ENCODE measurements at regions not wholly inside any gene's neighbourhood (a gene's known extent, or its start where the extent isn't known, plus 50 kb on each side); places are given as distances from the start of the nearest gene placed in this dataset.

GRCh38 chr1:143689781-143690180, 282.0 kb downstream of the FAM72C start:
- H3K27ac ChIP-seq (ENCODE audit: extremely low read depth, low read depth, low read length) = no peak overlapping the region
- no peak for TF ChIP-seq KLF7 (tag by site-specific recombination; IDR thresholded peaks at IDR 0.05; ENCODE audit: borderline replicate concordance)
- no peak for TF ChIP-seq KLF10 (tag by site-specific recombination; IDR thresholded peaks at IDR 0.05)
- TF ChIP-seq YY1 (tag by site-specific recombination; IDR thresholded peaks at IDR 0.05) = no peak
- no peak for TF ChIP-seq IKZF3 (tag by site-specific recombination; IDR thresholded peaks at IDR 0.05)
- no peak for TF ChIP-seq ZBTB6 (tag by site-specific recombination; IDR thresholded peaks at IDR 0.05)
- TF ChIP-seq ZNF677 (tag by site-specific recombination; IDR thresholded peaks at IDR 0.05) = no peak
- TF ChIP-seq ZBTB1 (tag by site-specific recombination; IDR thresholded peaks at IDR 0.05) = no peak
- no peak for TF ChIP-seq ZNF571 (tag by site-specific recombination; IDR thresholded peaks at IDR 0.05)
- no peak for TF ChIP-seq ZNF23 (tag by site-specific recombination; IDR thresholded peaks at IDR 0.05; ENCODE audit: borderline replicate concordance)
- no peak for TF ChIP-seq ZNF830 (tag by site-specific recombination; IDR thresholded peaks at IDR 0.05; ENCODE audit: low read depth)
- no peak for TF ChIP-seq ZNF530 (tag by site-specific recombination; IDR thresholded peaks at IDR 0.05; ENCODE audit: low read depth)
- no peak for TF ChIP-seq SALL2 (tag by site-specific recombination; IDR thresholded peaks at IDR 0.05; ENCODE audit: borderline replicate concordance)
- no peak for TF ChIP-seq ZNF311 (tag by site-specific recombination; IDR thresholded peaks at IDR 0.05; ENCODE audit: borderline replicate concordance)
- no peak for TF ChIP-seq PRDM6 (tag by site-specific recombination; IDR thresholded peaks at IDR 0.05)
- no peak for TF ChIP-seq BCL11A (tag by site-specific recombination; IDR thresholded peaks at IDR 0.05; ENCODE audit: low read depth)
- no peak for TF ChIP-seq ZNF623 (tag by site-specific recombination; IDR thresholded peaks at IDR 0.05)
- TF ChIP-seq ZNF473 (tag by site-specific recombination; IDR thresholded peaks at IDR 0.05) = no peak
- H3K36me3 ChIP-seq (ENCODE audit: control insufficient read depth in 2 of 2, insufficient read depth in 1 of 2, low read length in 2 of 2) = no peaks in the 10 kb centered on the region
- POLR2A ChIA-PET = no interaction called here
- H3K9me3 ChIP-seq (ENCODE audit: control insufficient read depth, insufficient read depth, low read depth, low read length) = no peaks in the 10 kb centered on the region
- no peaks in the 10 kb centered on the region for H3K4me1 ChIP-seq (ENCODE audit: control insufficient read depth, insufficient read depth, low read length)
- H3K4me3 ChIP-seq (ENCODE audit: low read depth, low read length) = no peak overlapping the region
- CTCF ChIA-PET = no interaction called here

DNA sequence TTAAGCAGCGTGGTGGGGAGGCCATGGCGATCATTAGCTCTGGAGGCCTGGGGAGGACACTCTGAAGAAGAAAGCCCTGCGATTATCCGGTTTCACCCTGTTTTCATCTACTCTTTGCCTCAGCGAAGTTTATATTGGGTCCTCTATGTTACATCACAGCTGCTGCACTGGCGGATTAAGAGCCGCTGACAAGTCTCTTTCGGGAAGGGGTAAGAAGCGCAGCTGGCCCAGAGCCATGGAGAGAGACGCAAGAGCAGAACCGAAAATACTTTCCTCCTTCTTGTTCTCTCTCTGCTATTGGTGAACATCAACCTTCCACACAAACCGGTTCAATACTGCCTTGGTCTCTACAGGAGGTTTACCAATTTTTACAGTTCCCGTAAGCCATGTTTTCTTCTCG, 291.5 kb downstream of the FAM72C start:
- no peaks in the 10 kb centered on the region for H3K36me3 ChIP-seq (ENCODE audit: control insufficient read depth in 2 of 2, insufficient read depth in 1 of 2, low read length in 2 of 2)
- H3K4me3 ChIP-seq (ENCODE audit: low read depth, low read length) = no peak overlapping the region
- H3K4me1 ChIP-seq (ENCODE audit: control insufficient read depth, insufficient read depth, low read length) = no peaks in the 10 kb centered on the region
- CTCF ChIA-PET = no interaction called here
- TF ChIP-seq ZBTB49 (tag by site-specific recombination; IDR thresholded peaks at IDR 0.05; ENCODE audit: low read depth) = no peak
- no peak for TF ChIP-seq ZNF174 (tag by site-specific recombination; IDR thresholded peaks at IDR 0.05)
- no peak for TF ChIP-seq WT1 (tag by site-specific recombination; IDR thresholded peaks at IDR 0.05)
- TF ChIP-seq GFI1B (tag by site-specific recombination; IDR thresholded peaks at IDR 0.05) = no peak
- no peak for TF ChIP-seq ZNF223 (tag by site-specific recombination; IDR thresholded peaks at IDR 0.05)
- POLR2A ChIA-PET = no interaction called here
- H3K27ac ChIP-seq (ENCODE audit: extremely low read depth, low read depth, low read length) = no peak overlapping the region
- H3K9me3 ChIP-seq (ENCODE audit: control insufficient read depth, insufficient read depth, low read depth, low read length) = no peaks in the 10 kb centered on the region
